Fibroblast of the conjunctiva (primary cell): ENCODE measurements at regions not wholly inside any gene's neighbourhood (a gene's known extent, or its start where the extent isn't known, plus 50 kb on each side); places are given as distances from the start of the nearest gene placed in this dataset.
A peak's percentile ranks its signal among the peaks of the same experiment; 100 is the strongest.

Experiments
- DNase-seq: peaks from one replicate; pipeline ENCODE4 v3.0.0-alpha.2; 2010; ENCODE audit warnings: low read depth

DNA sequence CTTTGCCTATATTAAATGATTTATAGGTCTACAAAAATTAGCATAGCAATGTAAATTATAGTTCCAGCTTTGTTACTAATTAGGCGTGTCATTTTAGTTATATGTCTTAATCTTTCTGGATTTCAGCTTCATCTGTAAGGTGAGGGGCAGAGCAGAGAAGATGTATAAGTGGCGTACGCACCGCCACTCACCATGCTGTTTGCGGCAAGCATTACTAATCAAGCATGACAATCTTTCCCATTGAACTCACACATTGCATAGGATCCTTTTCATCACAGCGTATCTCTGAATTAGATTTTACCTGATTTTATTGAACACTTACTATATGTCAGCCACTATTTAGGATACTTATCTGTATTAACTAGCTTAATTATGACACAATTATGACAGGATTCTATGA is 183.6 kb upstream of the DLGAP1 start:
- no peak for DNase-seq

DNA sequence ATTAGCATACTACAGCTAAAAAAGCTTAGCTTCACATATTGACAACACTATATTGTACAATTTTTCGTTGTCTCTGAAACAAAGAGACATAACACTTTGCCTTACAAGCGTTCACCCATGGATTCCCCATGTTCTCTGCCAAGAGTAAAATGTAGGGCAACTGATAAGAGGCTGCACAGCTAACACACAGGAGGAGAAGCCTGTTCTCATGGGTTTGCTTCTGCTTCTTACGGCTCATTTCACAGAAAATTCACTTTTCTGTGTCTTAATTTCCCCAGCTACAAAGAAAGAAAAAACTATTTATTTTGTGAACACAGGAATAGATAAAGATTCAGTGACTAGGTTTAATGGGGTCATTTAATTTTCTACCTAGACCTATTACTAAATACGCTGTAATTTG is 182.8 kb upstream of the DLGAP1 start:
- no peak for DNase-seq

DNA sequence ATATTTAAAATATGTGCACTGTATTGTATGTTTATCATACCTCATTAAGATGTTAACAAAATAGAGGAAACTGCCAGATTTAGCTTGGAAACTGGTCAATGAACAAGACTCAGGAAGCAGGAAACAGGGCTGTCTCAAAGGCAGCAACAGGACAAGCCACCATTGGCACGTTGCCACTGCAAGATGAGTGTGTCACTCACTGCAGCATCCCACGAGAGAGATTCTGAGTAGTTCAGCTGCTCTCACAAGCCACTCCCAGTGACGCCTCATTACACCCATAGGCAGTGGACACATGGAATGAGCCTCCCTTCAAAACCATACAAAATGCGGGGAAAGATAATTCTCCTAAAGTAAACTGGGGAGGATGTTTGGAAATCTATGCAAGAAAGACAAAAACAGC is 181.9 kb upstream of the DLGAP1 start:
- no peak for DNase-seq

DNA sequence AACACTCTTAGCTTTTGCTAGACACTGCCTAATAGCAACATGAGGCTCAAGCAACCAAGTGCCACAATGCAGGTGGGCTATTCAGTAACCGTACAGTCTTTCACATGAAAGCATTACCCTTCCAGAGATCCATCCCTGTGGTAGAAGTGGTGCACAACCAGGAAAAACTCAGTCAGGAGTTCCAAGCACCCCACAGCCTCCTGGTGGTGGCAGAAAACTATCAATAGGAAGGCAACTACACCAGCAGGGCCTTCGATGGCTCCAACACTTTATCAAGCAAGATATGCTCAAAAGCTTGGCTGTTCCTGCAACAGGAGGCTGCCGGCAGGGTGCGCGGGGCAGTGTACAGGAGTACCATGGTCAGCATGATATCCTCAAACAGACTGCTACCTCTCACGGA is 176.1 kb upstream of the DLGAP1 start:
- DNase-seq: no peak

DNA sequence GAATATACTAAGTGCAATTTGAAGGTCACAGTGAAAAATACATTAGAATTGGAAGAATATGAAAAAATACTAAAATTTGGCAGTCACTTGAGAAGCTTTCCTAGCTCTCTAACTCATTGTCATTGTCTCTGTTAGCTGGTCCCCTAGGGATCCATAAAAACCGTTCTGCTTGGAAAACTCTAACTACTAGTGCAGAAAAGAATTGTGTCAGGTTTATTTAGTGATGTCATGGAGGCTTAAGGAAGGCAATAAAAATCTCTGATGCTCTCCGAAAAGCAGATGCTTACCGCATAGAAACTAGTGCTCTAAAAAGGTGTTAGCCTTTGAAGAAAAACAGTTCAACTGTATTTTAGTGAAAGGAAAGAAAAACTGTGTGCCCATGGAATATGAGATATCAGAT is 150.1 kb upstream of the DLGAP1 start:
- no peak for DNase-seq

DNA sequence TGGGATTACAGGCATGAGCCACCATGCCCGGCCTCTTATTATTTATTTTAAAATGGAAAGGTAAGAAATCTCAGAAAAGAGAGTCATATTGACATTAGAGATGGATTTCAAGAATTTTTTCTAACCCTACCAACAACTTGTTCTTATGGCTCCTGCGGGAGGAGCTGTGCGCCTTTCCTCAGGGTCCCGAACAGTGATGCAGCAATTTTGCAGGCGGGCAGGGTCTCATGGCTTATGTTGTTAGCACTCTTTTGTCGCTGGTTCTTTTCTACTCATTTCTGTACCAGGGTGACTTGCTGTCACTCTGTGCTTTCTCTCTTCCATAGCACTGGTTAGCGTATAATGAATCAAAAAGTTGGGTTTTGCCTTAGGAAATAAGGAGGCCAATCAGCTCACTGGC is 148.8 kb upstream of the DLGAP1 start:
- DNase-seq: no peak

DNA sequence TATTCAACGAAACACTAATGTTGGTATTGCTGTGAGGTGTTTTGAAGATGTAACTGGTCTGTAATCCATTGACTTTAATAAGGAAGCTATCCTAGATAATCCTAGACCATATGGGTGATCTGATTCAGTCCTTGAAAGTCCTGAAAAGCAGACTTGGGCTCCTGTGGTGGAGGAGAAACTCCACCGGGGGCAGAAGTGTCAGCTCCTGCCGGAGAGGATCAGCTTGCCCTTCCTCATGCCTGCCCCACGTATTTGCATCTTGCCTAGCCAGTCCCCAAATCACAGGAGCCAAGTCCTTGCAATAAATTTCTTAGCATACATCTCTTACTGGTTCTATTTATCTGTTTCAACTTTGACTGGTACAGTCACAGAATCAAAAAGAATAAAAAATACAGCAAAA is 144.2 kb upstream of the DLGAP1 start:
- DNase-seq: no peak

DNA sequence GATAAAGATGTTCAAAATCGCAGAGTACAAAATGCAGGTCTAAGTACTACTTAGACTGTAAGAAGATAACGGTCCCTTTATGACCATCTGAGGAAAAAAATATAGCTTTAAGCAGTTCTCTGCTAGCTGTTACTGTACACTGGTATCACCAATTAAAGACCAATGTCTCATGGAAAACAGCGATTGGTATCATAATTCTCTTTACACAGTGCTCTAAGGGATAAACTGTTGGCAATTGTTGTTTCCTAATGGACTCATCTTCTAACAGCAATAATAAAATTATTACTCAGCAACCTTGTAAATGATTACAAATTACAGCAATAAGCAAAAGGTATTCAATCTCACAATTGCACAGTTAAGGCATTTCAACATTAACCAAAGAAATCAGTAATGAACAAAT is 142.2 kb upstream of the DLGAP1 start:
- DNase-seq: no peak

DNA sequence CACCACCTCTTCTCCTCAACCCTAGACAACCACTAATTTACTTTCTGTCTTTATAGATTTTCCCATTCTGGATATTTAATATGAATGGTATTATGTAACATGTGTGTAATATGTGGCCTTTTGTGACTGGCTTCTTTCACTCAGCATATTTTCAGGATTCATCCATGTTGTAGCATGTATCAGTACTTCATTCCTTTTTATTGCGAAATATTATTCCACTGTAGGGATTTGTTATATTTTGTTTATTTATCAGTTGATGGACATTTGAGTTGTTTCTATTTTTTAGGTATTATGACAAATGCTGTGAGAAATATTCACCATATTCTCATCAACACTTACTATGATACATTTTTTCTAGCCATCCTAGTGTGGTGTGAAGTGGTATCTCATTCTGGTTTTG is 138.8 kb upstream of the DLGAP1 start:
- no peak for DNase-seq

DNA sequence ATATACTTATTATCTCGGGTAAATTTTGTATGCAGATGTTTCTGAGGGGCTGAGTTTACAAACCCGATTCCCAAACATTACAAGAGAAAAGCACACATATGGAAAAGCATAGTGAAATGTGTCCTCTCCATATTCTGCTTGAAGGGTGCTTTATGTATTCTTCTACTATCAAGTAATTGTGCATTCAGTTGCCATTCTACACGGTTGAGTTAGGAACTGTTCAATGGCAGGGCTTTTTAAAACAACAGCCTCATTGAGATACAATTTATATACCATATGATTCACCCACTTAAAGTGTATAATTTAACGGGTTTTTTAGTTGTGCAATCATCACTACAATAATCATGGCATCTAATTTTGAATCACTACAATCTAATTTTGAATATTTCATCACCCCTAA is 138.4 kb upstream of the DLGAP1 start:
- DNase-seq: no peak

DNA sequence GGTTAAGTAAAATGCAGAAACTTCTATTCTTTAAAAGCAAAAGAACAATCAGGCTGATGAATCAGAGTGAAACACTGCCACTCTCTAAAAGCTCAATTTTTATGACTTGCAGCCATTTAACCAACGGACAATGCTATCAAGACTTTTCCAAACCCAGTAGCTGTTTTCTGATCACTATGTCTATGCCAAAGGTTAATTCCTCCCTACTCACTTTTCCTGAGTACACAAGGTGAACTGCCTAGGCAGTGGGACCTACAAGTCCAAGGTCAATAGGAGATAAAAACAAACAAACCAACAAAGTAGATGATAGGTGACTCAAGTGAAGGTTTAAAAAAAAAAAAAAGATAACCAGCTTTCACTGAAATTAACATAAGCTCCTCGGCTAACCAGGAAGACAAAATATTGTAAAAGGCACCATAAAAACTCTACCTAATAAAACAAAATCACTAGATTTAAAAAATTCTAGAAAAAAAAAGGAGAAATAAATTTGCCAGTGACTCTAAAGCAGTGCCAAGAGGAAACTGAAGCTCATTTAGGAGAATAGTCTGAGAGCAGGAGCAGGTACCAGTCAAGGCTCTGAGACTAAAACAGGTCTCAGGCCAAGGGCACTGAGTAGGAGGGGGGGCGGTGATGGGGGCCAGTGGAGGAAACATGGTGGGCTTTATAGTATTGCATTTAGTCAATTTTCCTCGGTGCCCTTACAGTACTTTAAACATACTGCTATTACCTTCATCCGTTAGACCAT is 134.1 kb upstream of the DLGAP1 start:
- no peak for DNase-seq

DNA sequence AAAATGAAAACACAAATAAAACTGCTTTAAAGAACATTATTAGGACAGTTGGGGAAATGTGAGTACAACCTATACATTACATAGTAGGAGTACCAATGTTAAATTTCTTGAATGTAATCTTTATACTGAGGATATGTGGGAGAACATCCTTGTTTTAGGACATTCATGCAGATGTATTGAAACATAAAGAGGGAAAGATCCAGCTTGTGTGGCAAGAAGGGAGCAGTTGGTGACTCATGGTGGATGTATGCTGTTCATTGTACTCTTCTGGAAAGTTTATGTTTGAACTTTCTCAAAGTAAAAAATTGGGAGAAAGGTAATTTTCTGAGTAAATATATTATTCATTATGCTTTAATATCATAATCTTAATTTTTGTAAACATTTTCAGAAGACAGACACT is 132.1 kb upstream of the DLGAP1 start:
- no peak for DNase-seq

DNA sequence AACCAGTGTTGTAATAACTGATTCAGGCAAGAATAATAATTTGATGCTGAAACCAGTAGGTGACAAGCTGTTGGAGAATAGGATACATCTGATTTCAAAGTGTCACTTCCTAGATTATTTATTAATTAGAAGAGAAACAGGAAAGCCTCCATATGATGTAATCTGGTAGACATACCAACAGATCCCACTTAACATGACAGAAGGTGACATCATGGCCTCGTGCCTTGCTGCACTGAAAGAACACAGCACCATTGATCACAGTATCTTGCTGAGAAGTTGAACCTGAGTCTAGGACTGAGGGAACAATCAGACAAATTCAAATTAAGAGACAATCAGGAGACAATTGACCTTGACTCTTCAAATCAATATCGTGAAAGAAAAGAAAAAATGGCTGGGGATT is 131.6 kb upstream of the DLGAP1 start:
- DNase-seq: no peak

DNA sequence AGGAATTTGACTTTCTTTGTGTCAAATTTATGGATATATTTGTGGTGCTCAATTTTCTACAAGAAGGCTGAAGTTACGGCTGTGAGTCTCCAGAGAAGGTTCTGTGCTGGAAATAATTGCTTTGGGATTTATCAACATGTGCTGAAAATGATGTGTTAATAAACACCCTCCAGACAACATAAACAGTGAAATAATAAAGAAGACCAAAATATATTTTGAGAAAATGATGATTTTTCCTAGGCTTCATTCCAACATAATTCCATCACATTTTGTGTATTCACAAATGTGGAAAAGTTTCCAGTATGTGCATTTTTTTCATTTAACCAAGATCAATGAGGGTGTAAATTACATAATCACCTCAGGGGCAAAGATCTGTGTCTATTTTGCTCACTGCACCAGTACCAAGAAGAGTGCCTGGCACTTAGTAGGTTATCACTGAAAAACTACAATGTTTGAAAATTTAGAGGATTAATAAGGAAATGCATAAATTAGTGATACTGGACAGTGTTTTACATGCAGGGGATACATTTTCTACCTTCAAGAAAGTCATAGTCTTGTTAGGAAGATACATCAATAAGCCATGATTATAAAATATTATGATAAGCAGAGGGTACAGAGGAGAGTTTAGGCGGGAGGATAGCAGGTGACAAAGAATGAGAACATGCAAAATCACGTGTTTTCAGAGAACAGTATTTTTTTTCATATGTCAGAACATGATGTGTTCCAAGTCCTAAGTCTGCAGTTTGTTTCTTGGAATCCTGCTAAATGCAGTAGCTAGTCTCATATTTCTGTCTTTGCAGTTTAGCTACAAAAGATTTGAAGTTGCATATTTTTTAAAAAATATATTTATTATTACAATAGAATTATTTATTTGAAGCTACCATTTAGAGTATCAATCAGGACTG is 127.6 kb upstream of the DLGAP1 start:
- DNase-seq: no peak

DNA sequence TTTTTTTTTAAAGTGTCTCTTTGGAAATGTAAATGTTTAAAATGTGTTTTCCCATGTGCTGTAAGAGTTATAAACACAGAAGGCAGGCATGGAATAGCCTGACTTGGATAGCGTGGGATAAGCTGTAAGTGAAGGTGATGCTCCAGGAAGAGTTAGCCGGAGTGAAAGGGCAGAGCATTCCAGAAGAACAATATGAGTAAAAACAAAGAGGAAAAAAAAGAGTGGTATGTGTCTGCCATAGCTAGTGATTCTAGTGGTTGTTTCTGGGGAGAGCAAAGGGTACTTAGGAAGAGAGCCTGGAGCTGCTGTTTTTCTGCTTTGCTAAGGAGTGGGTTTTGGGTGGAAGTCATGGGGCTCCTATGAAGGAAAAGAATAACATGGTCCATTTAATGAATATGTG is 126.9 kb upstream of the DLGAP1 start:
- DNase-seq: no peak

DNA sequence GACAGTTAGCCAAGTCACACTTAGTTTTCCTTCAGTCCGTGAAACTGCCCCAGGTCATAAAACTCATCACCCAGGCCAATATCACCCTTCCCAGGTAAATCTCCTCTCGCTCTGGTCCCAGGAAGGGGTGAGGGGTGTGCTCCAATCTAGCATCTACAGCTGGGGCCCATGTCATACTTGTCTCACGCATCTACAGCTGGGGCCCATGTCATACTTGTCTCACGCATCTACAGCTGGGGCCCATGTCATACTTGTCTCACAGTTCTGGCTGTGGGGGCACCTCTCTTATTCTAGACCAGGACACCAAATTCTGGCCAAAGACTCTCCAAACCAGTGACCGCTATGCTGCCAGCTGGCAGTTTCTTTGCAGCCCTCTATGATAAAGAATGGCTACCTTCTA is 123.3 kb upstream of the DLGAP1 start:
- no peak for DNase-seq

DNA sequence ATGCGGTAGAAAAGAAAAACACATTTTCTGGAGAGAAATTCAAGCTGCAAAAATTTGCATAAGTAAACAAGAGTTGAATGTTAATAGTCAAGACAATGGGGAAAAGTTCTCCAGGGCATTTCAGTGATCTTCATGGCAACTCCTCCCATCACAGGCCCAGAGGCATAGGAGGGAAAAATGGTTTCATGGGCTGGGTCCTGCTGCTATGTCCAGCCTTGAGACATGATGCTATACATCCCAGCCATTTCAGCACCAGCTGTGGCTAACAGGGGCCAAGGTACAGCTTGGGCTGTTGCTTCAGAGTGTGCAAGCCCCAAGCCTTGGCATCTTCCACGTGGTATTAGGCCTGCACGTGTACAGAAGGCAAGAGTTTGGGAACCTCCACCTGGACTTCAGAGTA is 118.6 kb upstream of the DLGAP1 start:
- DNase-seq: no peak

DNA sequence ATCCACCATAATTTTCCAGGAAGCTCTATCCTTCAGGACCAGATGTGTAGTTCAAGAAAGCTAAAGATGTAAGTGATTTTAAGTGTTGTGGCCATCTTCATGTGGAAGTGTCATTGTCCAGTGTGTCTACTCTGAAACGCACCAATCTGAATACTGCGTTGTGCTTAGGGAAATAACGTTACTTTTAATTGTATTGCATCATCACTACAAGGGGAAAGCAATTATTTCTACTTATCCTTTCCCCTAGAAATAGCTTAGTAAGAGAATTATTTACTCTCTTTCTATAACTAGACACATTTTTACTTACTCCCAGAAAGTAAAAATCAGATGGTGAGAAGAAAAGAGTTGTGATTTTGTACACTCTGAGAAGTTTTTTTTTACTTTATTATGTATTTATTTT is 102.4 kb upstream of the DLGAP1 start:
- no peak for DNase-seq

DNA sequence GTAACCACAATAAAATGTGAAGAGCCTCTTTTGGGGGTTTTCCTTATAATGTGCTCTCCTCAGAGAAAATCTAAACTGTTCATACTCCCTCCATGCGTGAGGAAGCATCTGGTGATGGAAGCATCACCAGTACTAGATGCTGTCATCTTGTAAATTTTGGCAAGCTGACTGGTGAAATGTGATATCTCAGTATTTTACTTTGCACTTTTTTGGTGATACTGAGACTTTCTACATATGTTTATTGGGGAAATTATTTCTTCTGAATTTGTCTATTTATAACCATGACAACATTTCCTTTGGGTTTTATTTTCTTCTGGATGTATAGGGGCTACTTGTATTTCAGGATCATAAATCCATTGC is 95.9 kb upstream of the DLGAP1 start:
- DNase-seq: no peak

DNA sequence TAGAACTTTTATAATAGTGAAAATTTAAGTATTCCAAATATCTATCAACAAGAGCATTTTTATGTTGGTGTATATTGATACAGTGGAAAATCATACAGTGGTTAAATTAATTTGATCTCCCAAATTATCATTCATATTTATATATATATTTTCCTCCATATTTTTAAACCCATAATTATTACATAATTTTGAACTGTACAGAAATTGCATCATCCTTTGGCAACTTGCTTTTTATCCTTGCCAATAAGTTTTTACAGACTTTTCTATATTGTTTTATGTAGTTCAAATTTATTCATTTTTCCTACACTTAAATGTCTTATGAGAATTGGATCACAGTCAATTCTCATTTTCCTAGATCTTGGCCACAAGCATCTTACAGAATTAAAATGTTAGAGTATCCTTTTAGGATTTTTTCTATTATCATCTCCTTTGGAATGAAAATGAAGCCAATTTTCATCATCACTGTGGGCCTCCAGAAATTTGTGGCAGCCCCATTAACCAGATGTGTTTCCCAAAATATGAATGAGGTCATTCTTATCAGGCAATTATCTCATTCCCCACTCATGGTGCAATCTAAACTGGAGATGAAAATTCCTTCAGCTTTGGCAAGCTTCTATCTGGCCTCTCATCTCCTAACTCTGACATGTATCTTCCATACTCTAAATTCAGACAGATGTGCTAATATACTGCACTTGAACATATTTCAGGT is 94.2 kb upstream of the DLGAP1 start:
- DNase-seq: no peak

DNA sequence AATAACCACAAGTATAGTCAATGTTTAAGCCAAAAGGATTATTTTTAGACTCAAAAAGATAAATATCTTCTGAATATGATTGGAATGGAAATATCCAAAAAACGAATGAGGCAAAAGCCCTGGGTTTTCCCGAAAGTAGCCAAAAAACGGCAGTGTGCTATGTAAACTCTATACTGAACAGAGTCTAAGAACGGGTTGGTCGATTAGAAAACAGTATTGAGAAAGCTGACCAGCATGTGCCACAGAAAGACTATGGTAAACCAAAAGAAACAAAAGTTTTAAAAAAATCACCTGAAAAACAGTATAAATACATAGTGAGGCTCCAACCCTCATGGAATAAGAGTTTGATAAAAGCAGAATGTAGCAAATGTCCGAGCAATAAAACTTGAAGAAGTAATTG is 92.0 kb upstream of the DLGAP1 start:
- no peak for DNase-seq

DNA sequence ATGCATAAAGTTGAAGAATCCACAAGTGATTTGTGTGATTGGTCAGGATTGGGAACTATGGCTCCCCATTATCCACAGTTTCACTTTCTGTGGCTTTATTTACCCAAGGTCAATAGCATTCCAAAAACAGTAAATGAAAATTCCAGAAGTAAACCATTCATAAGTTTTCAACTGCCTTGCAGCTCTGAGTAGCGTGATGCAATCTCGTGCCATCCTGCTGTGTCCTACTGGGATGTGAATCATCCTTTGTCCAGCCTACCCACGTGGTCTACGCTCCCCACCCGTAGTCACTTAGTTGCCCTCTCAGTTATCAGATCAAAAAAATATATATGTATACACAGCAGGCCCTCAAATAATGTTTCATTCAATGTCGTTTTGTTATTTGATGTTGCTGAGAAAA is 89.0 kb upstream of the DLGAP1 start:
- DNase-seq: peak; percentile 12

DNA sequence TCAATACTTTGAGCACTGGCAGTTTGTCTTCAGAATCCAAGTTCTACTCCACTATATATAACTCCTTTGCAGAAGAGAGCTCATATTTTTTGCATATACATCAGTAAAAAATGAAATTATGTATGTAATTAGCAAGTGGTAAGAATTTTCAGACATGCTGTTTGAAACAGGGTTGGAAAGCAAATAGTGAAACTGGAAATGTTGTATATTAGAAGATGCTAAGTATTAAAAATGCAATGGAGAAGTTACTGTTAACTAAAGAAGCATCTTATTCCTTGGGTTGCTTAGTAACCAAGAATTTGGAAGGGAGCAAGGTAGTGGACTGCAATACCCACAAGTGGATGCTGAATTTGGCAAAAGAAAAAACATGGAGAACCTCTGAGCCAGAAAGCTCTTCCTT is 88.6 kb upstream of the DLGAP1 start:
- no peak for DNase-seq
